Neuronal stem cell (in vitro differentiated cells): ENCODE measurements at regions not wholly inside any gene's neighbourhood (a gene's known extent, or its start where the extent isn't known, plus 50 kb on each side); places are given as distances from the start of the nearest gene placed in this dataset.
A peak's percentile ranks its signal among the peaks of the same experiment; 100 is the strongest.

Experiments used
- DNase-seq: peaks from one replicate; pipeline ENCODE4 v3.0.0-alpha.2; 2013; ENCODE audit warnings: low spot score
- H2AFZ ChIP-seq: one replicate; pipeline ENCODE4 v1.6.1; 2013; ENCODE audit warnings: mild to moderate bottlenecking, low read length, inconsistent platforms
- H2AK5ac ChIP-seq: 2 replicates; pipeline ENCODE4 v1.6.1; 2013; ENCODE audit warnings: low read depth, mild to moderate bottlenecking, inconsistent platforms, low read length, moderate library complexity, mixed read lengths
- H2BK120ac ChIP-seq: 2 replicates; pipeline ENCODE4 v1.6.1; 2013; ENCODE audit warnings: low read depth, mild to moderate bottlenecking, inconsistent platforms, low read length, moderate library complexity, mixed read lengths
- H2BK12ac ChIP-seq: one replicate; pipeline ENCODE4 v1.6.1; 2013; ENCODE audit warnings: low read length, inconsistent platforms
- H2BK15ac ChIP-seq: 2 replicates; pipeline ENCODE4 v1.6.1; 2013; ENCODE audit warnings: mild to moderate bottlenecking, low read length, inconsistent platforms, mixed read lengths
- H2BK5ac ChIP-seq: one replicate; pipeline ENCODE4 v1.6.1; 2013; ENCODE audit warnings: inconsistent platforms, mild to moderate bottlenecking, low read length, moderate library complexity
- H3K14ac ChIP-seq: one replicate; pipeline ENCODE4 v1.6.1; 2013; ENCODE audit warnings: low read length, inconsistent platforms
- H3K18ac ChIP-seq: 2 replicates; pipeline ENCODE4 v1.6.1; 2013; ENCODE audit warnings: low read length, inconsistent platforms
- H3K23ac ChIP-seq: 2 replicates; pipeline ENCODE4 v1.6.1; 2013; ENCODE audit warnings: low read depth, mild to moderate bottlenecking, mixed read lengths, low read length, inconsistent platforms; ENCODE audit not compliant: poor library complexity
- H3K27ac ChIP-seq: replicated peaks from 3 replicates; pipeline ENCODE4 v1.5.1; 2013; ENCODE audit warnings: low read length, inconsistent platforms
- H3K27me3 ChIP-seq, 3 experiments: 2 replicates each; pipeline ENCODE4 v1.6.1; 2013; ENCODE audit warnings: low read length in 3 of 3, mild to moderate bottlenecking in 2 of 3, inconsistent platforms in 1 of 3, low read depth in 1 of 3, mixed read lengths in 1 of 3, moderate library complexity in 1 of 3; ENCODE audit not compliant: control insufficient read depth in 3 of 3, insufficient read depth in 3 of 3
- H3K36me3 ChIP-seq, 2 donors: replicated peaks in 1 of 2; 2 replicates each; pipeline ENCODE4 v1.6.1; 2013; ENCODE audit warnings: low read length in 2 of 2; ENCODE audit not compliant: control insufficient read depth in 2 of 2, insufficient read depth in 2 of 2
- H3K4ac ChIP-seq: 2 replicates; pipeline ENCODE4 v1.6.1; 2013; ENCODE audit warnings: inconsistent platforms, mild to moderate bottlenecking, low read length, moderate library complexity
- H3K4me1 ChIP-seq, 2 donors: 1 replicate in 1 of 2; 2 replicates in 1 of 2; pipeline ENCODE4 v1.6.1; 2013; ENCODE audit warnings: low read length in 2 of 2, low read depth in 1 of 2; ENCODE audit not compliant: control insufficient read depth in 2 of 2, insufficient read depth in 1 of 2
- H3K4me2 ChIP-seq: one replicate; pipeline ENCODE4 v1.6.1; 2013; ENCODE audit warnings: mild to moderate bottlenecking, low read length, inconsistent platforms; ENCODE audit not compliant: insufficient read depth, poor library complexity, severe bottlenecking
- H3K4me3 ChIP-seq, 2 donors: 2 replicates each; pipeline ENCODE4 v1.5.1; 2013; ENCODE audit warnings: low read length in 2 of 2, mild to moderate bottlenecking in 2 of 2, inconsistent platforms in 1 of 2, moderate library complexity in 1 of 2
- H3K79me1 ChIP-seq: one replicate; pipeline ENCODE4 v1.6.1; 2013; ENCODE audit warnings: low read depth, mild to moderate bottlenecking, inconsistent platforms, low read length, moderate library complexity
- H3K9ac ChIP-seq: one replicate; pipeline ENCODE4 v1.6.1; 2013; ENCODE audit warnings: mild to moderate bottlenecking, low read depth, low read length, inconsistent platforms; ENCODE audit not compliant: poor library complexity
- H3K9me3 ChIP-seq, 2 donors: replicated peaks in 1 of 2; 2 replicates each; pipeline versions ENCODE3 to v1.6.1; 2013; ENCODE audit warnings: low read length in 2 of 2, mild to moderate bottlenecking in 2 of 2, inconsistent platforms in 1 of 2, low read depth in 1 of 2, mixed read lengths in 1 of 2, moderate library complexity in 1 of 2; ENCODE audit not compliant: control insufficient read depth in 2 of 2, insufficient read depth in 1 of 2
- H4K8ac ChIP-seq: one replicate; pipeline ENCODE4 v1.6.1; 2013; ENCODE audit warnings: low read depth, mild to moderate bottlenecking, inconsistent platforms, low read length, moderate library complexity
- H4K91ac ChIP-seq: one replicate; pipeline ENCODE4 v1.6.1; 2013; ENCODE audit warnings: low read length, low read depth, mild to moderate bottlenecking, inconsistent platforms; ENCODE audit not compliant: poor library complexity
- WGBS, 2 donors: extraction: QIAGEN DNeasy Blood & Tissue Kit; methylation state at CpG; one replicate each; pipeline ENCODE4 v1.1.7; 2013; ENCODE audit warnings: missing lambda C conversion rate in 2 of 2, mixed read lengths in 1 of 2; ENCODE audit not compliant: insufficient read length in 2 of 2, insufficient replicate concordance in 1 of 2; ENCODE audit errors: extremely low coverage in 2 of 2; 5-methylcytosine and 5-hydroxymethylcytosine counted together

GRCh38 chr9:135217836-135218235, 130.4 kb downstream of the OLFM1 start:
- Histone ChIP-seq H3K23ac (no peak overlapping the region), H3K36me3 (no peaks in the 10 kb centered on the region), H3K27me3 (peaks cover 0 to 47% (median 2%) of the 10 kb centered on the region in 3 experiments), H3K79me1 (no peaks in the 10 kb centered on the region), H3K14ac (no peak overlapping the region), H2BK5ac (no peak overlapping the region), H3K4me2 (no peak overlapping the region), H2AK5ac (peak overlapping the region; percentile 2), H3K9ac (no peak overlapping the region), H3K4ac (no peak overlapping the region), H3K18ac (no peak overlapping the region), H2AFZ (no peak overlapping the region), H3K4me1 (peaks cover 0 to 21% of the 10 kb centered on the region in 2 donors), H2BK120ac (no peak overlapping the region), H4K91ac (no peak overlapping the region), H3K9me3 (no peaks in the 10 kb centered on the region), H3K4me3 (no peak overlapping the region), H2BK12ac (no peak overlapping the region), H4K8ac (no peak overlapping the region), H3K27ac (no peak overlapping the region), H2BK15ac (no peak overlapping the region)
- no CpG with 5 or more reads among the region's 5 CpGs for WGBS, 2 donors
- no peak for DNase-seq

GRCh38 chr9:135218331-135219225, 131.1 kb downstream of the OLFM1 start:
- Histone ChIP-seq H2AK5ac (peak overlapping the region; percentile 1), H3K4me1 (peaks cover 0 to 25% of the 10 kb centered on the region in 2 donors), H3K14ac (peak overlapping the region; percentile 50), H3K18ac (peak overlapping the region; percentile 16), H2BK5ac (no peak overlapping the region), H4K8ac (no peak overlapping the region), H3K9ac (no peak overlapping the region), H2AFZ (no peak overlapping the region), H3K36me3 (no peaks in the 10 kb centered on the region), H3K79me1 (no peaks in the 10 kb centered on the region), H3K4me2 (no peak overlapping the region), H3K27me3 (peaks cover 0 to 47% (median 2%) of the 10 kb centered on the region in 3 experiments), H2BK120ac (no peak overlapping the region), H4K91ac (no peak overlapping the region), H3K23ac (no peak overlapping the region), H2BK12ac (no peak overlapping the region), H3K4me3 (no peak overlapping the region), H3K4ac (no peak overlapping the region), H2BK15ac (no peak overlapping the region), H3K27ac (no peak overlapping the region), H3K9me3 (no peaks in the 10 kb centered on the region)
- DNase-seq = no peak
- no CpG with 5 or more reads among the region's 27 CpGs for WGBS, 2 donors

- H2BK15ac ChIP-seq = no peak overlapping the region
- no peaks in the 10 kb centered on the region for H3K79me1 ChIP-seq
- peaks cover 0 to 33% of the 10 kb centered on the region in 2 donors for H3K4me1 ChIP-seq
- H3K14ac ChIP-seq = no peak overlapping the region
- H3K9ac ChIP-seq = peak overlapping the region; percentile 51
- H3K36me3 ChIP-seq = no peaks in the 10 kb centered on the region
- H3K27ac ChIP-seq = no peak overlapping the region
- H4K8ac ChIP-seq = no peak overlapping the region
- no peak overlapping the region for H3K4me3 ChIP-seq
- no CpG with 5 or more reads among the region's 21 CpGs for WGBS, 2 donors
- H3K18ac ChIP-seq = peak overlapping the region; percentile 73
- H3K4me2 ChIP-seq = no peak overlapping the region
- H2AFZ ChIP-seq = no peak overlapping the region
- H3K27me3 ChIP-seq = peaks cover 0 to 42% (median 2%) of the 10 kb centered on the region in 3 experiments
- H4K91ac ChIP-seq = no peak overlapping the region
- H3K23ac ChIP-seq = no peak overlapping the region
- H2BK12ac ChIP-seq = no peak overlapping the region
- no peak for DNase-seq
- peak overlapping the region; percentile 51 for H2AK5ac ChIP-seq
- no peaks in the 10 kb centered on the region for H3K9me3 ChIP-seq
- H2BK5ac ChIP-seq = no peak overlapping the region
- H2BK120ac ChIP-seq = no peak overlapping the region
- H3K4ac ChIP-seq = no peak overlapping the region
These were observed 132.5 kb downstream of the OLFM1 start for GRCh38 chr9:135219676-135220600.
